GM19240 (cell line): ENCODE measurements at regions not wholly inside any gene's neighbourhood (a gene's known extent, or its start where the extent isn't known, plus 50 kb on each side); places are given as distances from the start of the nearest gene placed in this dataset.

Experiments
- DNase-seq: peaks from one replicate; pipeline ENCODE4 v3.0.0; 2011; ENCODE audit warnings: low spot score; ENCODE audit not compliant: insufficient read length

DNA sequence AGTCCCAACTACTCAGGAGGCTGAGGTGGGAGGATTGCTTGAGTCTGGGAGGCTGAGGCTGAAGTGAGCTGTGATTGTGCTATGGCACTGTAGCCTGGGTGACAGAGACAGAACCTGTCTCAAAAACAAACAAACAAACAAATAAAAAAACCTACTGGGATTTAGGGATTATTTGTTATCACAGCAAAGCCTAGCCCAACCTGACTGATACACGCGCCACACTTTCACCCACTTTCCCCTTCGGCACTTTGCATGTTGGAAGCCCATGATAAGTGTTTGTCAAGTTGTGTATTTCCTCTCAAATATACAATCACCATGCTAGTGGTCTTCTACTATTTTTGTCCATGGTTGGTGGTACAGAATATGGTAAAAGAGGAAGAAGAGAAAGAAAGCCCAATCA, 50.5 kb upstream of the STC2 start:
- no peak for DNase-seq
